ENCODE measurements at regions not wholly inside any gene's neighbourhood (a gene's known extent, or its start where the extent isn't known, plus 50 kb on each side); places are given as distances from the start of the nearest gene placed in this dataset.

GRCh38 chr3:31247850-31248562 is 284.7 kb upstream of the STT3B start:
- no peaks in the 10 kb centered on the region for H3K9me3 ChIP-seq (ENCODE audit: low read depth, low read length)
- peaks cover 3% of the 10 kb centered on the region for H3K4me1 ChIP-seq (ENCODE audit: insufficient read depth, low read length)
- H3K4me3 ChIP-seq (ENCODE audit: low read length) = no peak overlapping the region
- H3K27me3 ChIP-seq (ENCODE audit: insufficient read depth, low read length) = no peaks in the 10 kb centered on the region

- no peaks in the 10 kb centered on the region for H3K27me3 ChIP-seq (ENCODE audit: insufficient read depth, low read length)
- no peaks in the 10 kb centered on the region for H3K9me3 ChIP-seq (ENCODE audit: low read depth, low read length)
- no peak overlapping the region for H3K4me3 ChIP-seq (ENCODE audit: low read length)
- peaks cover 9% of the 10 kb centered on the region for H3K4me1 ChIP-seq (ENCODE audit: insufficient read depth, low read length)
Observed at GRCh38 chr3:31248563-31248992, 284.1 kb upstream of the STT3B start.

DNA sequence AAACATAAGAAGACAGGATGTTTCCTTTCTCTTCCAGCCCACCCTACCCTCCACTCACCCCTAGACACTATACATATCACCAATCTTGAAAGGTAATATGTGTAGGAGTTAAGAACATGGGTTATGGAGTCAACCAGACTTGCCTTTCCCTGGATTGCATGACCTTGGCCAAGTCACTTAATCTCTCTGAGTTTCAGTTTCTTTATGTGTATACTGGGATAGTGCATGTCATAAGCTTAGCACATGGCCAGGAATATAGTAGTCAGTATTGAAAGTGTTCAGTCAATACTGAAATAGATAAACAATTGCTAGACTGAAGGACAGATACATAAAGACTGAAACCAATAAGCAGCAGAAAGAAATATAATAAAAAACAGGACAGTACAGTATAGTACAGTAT is 283.2 kb upstream of the STT3B start:
- no peaks in the 10 kb centered on the region for H3K9me3 ChIP-seq (ENCODE audit: low read depth, low read length)
- no peaks in the 10 kb centered on the region for H3K27me3 ChIP-seq (ENCODE audit: insufficient read depth, low read length)
- H3K4me3 ChIP-seq (ENCODE audit: low read length) = no peak overlapping the region
- peaks cover 18% of the 10 kb centered on the region for H3K4me1 ChIP-seq (ENCODE audit: insufficient read depth, low read length)

- Histone ChIP-seq H3K4me3 (ENCODE audit: low read length) (no peak overlapping the region), H3K27me3 (ENCODE audit: insufficient read depth, low read length) (no peaks in the 10 kb centered on the region), H3K9me3 (ENCODE audit: low read depth, low read length) (no peaks in the 10 kb centered on the region), H3K4me1 (ENCODE audit: insufficient read depth, low read length) (peaks cover 24% of the 10 kb centered on the region)
Observed at GRCh38 chr3:31250116-31250777, 282.5 kb upstream of the STT3B start.

DNA sequence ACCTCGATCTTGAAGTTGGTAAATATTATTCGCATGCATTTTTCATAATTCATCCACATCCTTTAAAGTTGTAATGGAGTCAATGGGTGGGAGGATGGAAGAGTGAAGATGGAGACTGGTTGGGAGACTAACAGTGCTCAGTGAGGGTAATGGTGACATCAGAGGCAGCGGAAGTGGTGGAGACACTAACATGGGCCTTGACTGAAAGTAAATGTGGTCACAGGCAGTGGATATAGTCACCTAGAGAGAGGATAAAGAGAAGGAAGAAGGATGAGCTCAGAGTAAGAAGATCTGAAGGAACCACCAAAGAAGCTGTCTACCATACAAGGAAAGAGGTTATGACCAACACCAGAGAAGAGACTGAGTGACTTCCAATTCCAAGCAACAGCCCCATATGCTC is 281.6 kb upstream of the STT3B start:
- H3K4me3 ChIP-seq (ENCODE audit: low read length) = no peak overlapping the region
- H3K4me1 ChIP-seq (ENCODE audit: insufficient read depth, low read length) = peaks cover 24% of the 10 kb centered on the region

GRCh38 chr3:31252216-31253185 is 280.2 kb upstream of the STT3B start:
- Histone ChIP-seq H3K4me1 (ENCODE audit: insufficient read depth, low read length) (peaks cover 24% of the 10 kb centered on the region), H3K9me3 (ENCODE audit: low read depth, low read length) (no peaks in the 10 kb centered on the region), H3K4me3 (ENCODE audit: low read length) (no peak overlapping the region), H3K27me3 (ENCODE audit: insufficient read depth, low read length) (no peaks in the 10 kb centered on the region)

More for the DNA sequence above, 281.6 kb upstream of the STT3B start:
- no peaks in the 10 kb centered on the region for H3K9me3 ChIP-seq (ENCODE audit: low read depth, low read length)
- no peaks in the 10 kb centered on the region for H3K27me3 ChIP-seq (ENCODE audit: insufficient read depth, low read length)

DNA sequence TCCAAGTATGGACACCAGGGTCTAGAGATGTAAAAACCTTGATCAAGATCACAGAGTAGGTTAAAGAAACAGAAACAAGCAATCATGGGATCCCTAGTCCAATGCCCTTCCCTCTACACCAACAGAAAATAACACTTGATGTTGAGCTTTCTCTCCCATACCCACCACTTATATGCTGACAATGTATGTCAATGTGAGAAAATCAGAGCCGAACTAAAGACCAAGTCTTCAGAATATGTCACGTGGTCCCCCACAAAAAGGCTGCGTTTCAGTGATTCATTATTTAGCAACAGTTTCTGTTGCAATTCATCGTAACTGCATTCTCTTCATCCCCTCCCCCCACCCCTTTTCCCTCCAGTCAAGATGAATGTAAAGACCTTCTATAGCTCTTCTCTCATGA is 278.9 kb upstream of the STT3B start:
- no peak overlapping the region for H3K4me3 ChIP-seq (ENCODE audit: low read length)

DNA sequence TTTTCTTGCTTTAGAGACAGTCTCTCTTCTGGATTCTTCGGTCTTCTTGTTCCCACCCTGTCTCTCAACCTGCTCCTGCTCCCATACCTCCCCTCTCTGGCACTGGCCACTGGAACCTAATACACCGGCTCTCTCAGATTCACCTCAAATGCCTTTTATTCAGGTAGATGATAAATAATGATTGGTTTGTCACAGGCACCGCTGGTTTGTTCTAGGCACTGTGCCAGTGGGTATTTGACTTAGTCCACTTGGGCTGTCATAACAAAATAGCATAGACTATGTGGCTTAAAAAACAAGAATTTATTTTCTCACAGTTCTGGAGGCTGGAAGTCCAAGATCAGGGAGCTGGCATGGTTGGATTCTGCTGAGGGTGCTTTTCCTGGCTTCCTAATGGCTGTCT is 278.2 kb upstream of the STT3B start:
- no peak overlapping the region for H3K4me3 ChIP-seq (ENCODE audit: low read length)
- H3K9me3 ChIP-seq (ENCODE audit: low read depth, low read length) = no peaks in the 10 kb centered on the region

More for the DNA sequence above, 278.9 kb upstream of the STT3B start:
- Histone ChIP-seq H3K4me1 (ENCODE audit: insufficient read depth, low read length) (peaks cover 24% of the 10 kb centered on the region), H3K27me3 (ENCODE audit: insufficient read depth, low read length) (no peaks in the 10 kb centered on the region), H3K9me3 (ENCODE audit: low read depth, low read length) (no peaks in the 10 kb centered on the region)

GRCh38 chr3:31255007-31255581 is 277.6 kb upstream of the STT3B start:
- Histone ChIP-seq H3K4me1 (ENCODE audit: insufficient read depth, low read length) (peaks cover 24% of the 10 kb centered on the region), H3K27me3 (ENCODE audit: insufficient read depth, low read length) (no peaks in the 10 kb centered on the region), H3K4me3 (ENCODE audit: low read length) (no peak overlapping the region), H3K9me3 (ENCODE audit: low read depth, low read length) (no peaks in the 10 kb centered on the region)

More for the DNA sequence above, 278.2 kb upstream of the STT3B start:
- Histone ChIP-seq H3K4me1 (ENCODE audit: insufficient read depth, low read length) (peaks cover 24% of the 10 kb centered on the region), H3K27me3 (ENCODE audit: insufficient read depth, low read length) (no peaks in the 10 kb centered on the region)

DNA sequence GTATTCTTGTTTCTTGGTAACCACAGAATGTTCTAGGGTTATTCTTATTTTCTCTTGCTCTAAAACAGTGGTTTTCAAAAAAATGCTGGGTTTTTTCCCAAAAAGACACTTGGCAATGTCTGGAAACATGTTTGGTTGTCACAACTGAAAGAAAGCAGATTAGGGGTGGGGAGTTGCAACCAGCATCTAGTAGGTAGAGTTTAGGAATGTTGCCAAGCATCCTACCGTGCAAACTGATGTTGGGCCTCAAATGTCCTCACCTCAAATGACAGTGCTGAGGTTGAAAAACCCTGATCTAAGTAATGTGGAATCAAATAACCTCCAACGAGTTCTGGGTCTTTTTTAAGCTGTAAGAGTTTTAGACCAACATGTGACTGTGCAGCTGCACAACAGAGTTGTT is 270.5 kb upstream of the STT3B start:
- no peak overlapping the region for H3K4me3 ChIP-seq (ENCODE audit: low read length)
- no peaks in the 10 kb centered on the region for H3K27me3 ChIP-seq (ENCODE audit: insufficient read depth, low read length)
- peaks cover 16% of the 10 kb centered on the region for H3K4me1 ChIP-seq (ENCODE audit: insufficient read depth, low read length)
- no peaks in the 10 kb centered on the region for H3K9me3 ChIP-seq (ENCODE audit: low read depth, low read length)

GRCh38 chr3:31263897-31264296 is 268.8 kb upstream of the STT3B start:
- Histone ChIP-seq H3K9me3 (ENCODE audit: low read depth, low read length) (no peaks in the 10 kb centered on the region), H3K4me3 (ENCODE audit: low read length) (no peak overlapping the region), H3K4me1 (ENCODE audit: insufficient read depth, low read length) (peaks cover 24% of the 10 kb centered on the region), H3K27me3 (ENCODE audit: insufficient read depth, low read length) (no peaks in the 10 kb centered on the region)

GRCh38 chr3:31265646-31266428 is 266.9 kb upstream of the STT3B start:
- no peaks in the 10 kb centered on the region for H3K27me3 ChIP-seq (ENCODE audit: insufficient read depth, low read length)
- peaks cover 28% of the 10 kb centered on the region for H3K4me1 ChIP-seq (ENCODE audit: insufficient read depth, low read length)
- H3K4me3 ChIP-seq (ENCODE audit: low read length) = no peak overlapping the region
- no peaks in the 10 kb centered on the region for H3K9me3 ChIP-seq (ENCODE audit: low read depth, low read length)

GRCh38 chr3:31268868-31269267 is 263.9 kb upstream of the STT3B start:
- Histone ChIP-seq H3K9me3 (ENCODE audit: low read depth, low read length) (no peaks in the 10 kb centered on the region), H3K27me3 (ENCODE audit: insufficient read depth, low read length) (no peaks in the 10 kb centered on the region), H3K4me3 (ENCODE audit: low read length) (no peak overlapping the region), H3K4me1 (ENCODE audit: insufficient read depth, low read length) (peaks cover 28% of the 10 kb centered on the region)

- Histone ChIP-seq H3K4me1 (ENCODE audit: insufficient read depth, low read length) (peaks cover 25% of the 10 kb centered on the region), H3K9me3 (ENCODE audit: low read depth, low read length) (no peaks in the 10 kb centered on the region), H3K27me3 (ENCODE audit: insufficient read depth, low read length) (no peaks in the 10 kb centered on the region), H3K4me3 (ENCODE audit: low read length) (no peak overlapping the region)
Observed at GRCh38 chr3:31270010-31270409, 262.7 kb upstream of the STT3B start.
